Body of pancreas (tissue), 4 donors: ENCODE measurements at regions not wholly inside any gene's neighbourhood (a gene's known extent, or its start where the extent isn't known, plus 50 kb on each side); places are given as distances from the start of the nearest gene placed in this dataset.

Experiments used
- CTCF ChIP-seq, 7 experiments: fragments of 450-650 bp in 4 of 7; fragments of 200-600 bp in 3 of 7; sonication (generic) in 3 of 7; IDR thresholded peaks; one replicate each; pipeline ENCODE4 v1.5.1; 2016 to 2019; ENCODE audit warnings: antibody characterized with exemption in 7 of 7
- POLR2A ChIP-seq, 3 donors: fragments of 450-650 bp; IDR thresholded peaks; one replicate each; pipeline ENCODE4 v1.6.1; 2016; ENCODE audit warnings: antibody characterized with exemption in 3 of 3, mild to moderate bottlenecking in 2 of 3

- TF ChIP-seq POLR2A (IDR thresholded peaks at IDR 0.05) (no peak), CTCF (IDR thresholded peaks at IDR 0.05) (no peak)
Observed at GRCh38 chr2:223532161-223532560, 70.0 kb downstream of the SCG2 start.
